K562 (cell line): ENCODE measurements at regions not wholly inside any gene's neighbourhood (a gene's known extent, or its start where the extent isn't known, plus 50 kb on each side); places are given as distances from the start of the nearest gene placed in this dataset.

ENCODE experiments used
- ATAC-seq: fragments of 200-7000 bp; cut with Tn5 transposase; 3 replicates; pipeline ENCODE4 v1.9.1; 2020; ENCODE audit warnings: moderate library complexity
- BruUV-seq: library from RNA; stranded (reverse); fragments of 400-500 nt; replicated peaks from 2 replicates; lab custom pipeline; 2021; lab: Mats Ljungman, UMichigan
- CTCF ChIA-PET: fragments of 300-600 bp; formaldehyde crosslinking; extraction: SDS; loops from one replicate; lab custom pipeline; 2021; ENCODE audit warnings: low intra/inter-chr PET ratio; lab: Yijun Ruan, JAX
- POLR2A ChIA-PET: fragments of 300-600, 350-650 bp; sonication (Branson Sonifier 250); formaldehyde crosslinking; extraction: SDS; loops from one replicate; lab custom pipeline; 2021; ENCODE audit warnings: antibody characterized with exemption, inconsistent platforms; lab: Yijun Ruan, JAX
- DNase-seq, 4 experiments: peaks; one replicate each; pipeline versions ENCODE4 v3.0.0 to v3.0.0-alpha.2; 2011 to 2018; ENCODE audit warnings: low spot score in 3 of 4, mixed read lengths in 3 of 4; ENCODE audit errors: extremely low read depth in 1 of 4
- FAIRE-seq: peaks from 2 replicates; lab custom pipeline; 2011; peaks lifted over from hg19 to GRCh38; lab: Jason Lieb, UNC
- H2AFZ ChIP-seq: 2 replicates; pipeline ENCODE4 v1.6.0; 2011; ENCODE audit warnings: low read depth, low read length, control low read depth, inconsistent platforms
- H3K27ac ChIP-seq: fragments of 200-600 bp; 3 replicates; pipeline ENCODE4 v1.8.0; 2011; ENCODE audit warnings: low read depth, mild to moderate bottlenecking, control low read depth, inconsistent platforms, low read length, moderate library complexity, mixed read lengths; ENCODE audit errors: extremely low read depth
- H3K27me3 ChIP-seq, 2 experiments: fragments of 300-600 bp in 1 of 2; 2 replicates in 1 of 2; 3 replicates in 1 of 2; pipeline versions ENCODE4 v1.6.0 to v1.8.0; 2011; ENCODE audit warnings: inconsistent platforms in 2 of 2, low read length in 2 of 2, mild to moderate bottlenecking in 1 of 2, mixed read lengths in 1 of 2, moderate library complexity in 1 of 2; ENCODE audit not compliant: control insufficient read depth in 2 of 2, insufficient read depth in 2 of 2
- H3K36me3 ChIP-seq: fragments of 300-600 bp; 3 replicates; pipeline ENCODE4 v1.8.0; 2011; ENCODE audit warnings: mild to moderate bottlenecking, low read length, inconsistent platforms; ENCODE audit not compliant: control insufficient read depth, insufficient read depth
- H3K4me1 ChIP-seq, 2 experiments: fragments of 200-600 bp in 1 of 2; replicated peaks in 1 of 2; 2 replicates in 1 of 2; 3 replicates in 1 of 2; pipeline versions ENCODE4 v1.5.1 to v1.8.0; 2011; ENCODE audit warnings: inconsistent platforms in 2 of 2, low read length in 2 of 2, mild to moderate bottlenecking in 1 of 2, mixed read lengths in 1 of 2, moderate library complexity in 1 of 2; ENCODE audit not compliant: control insufficient read depth in 2 of 2, insufficient read depth in 2 of 2
- H3K4me2 ChIP-seq: 2 replicates; pipeline ENCODE4 v1.6.1; 2011; ENCODE audit warnings: low read length, control low read depth, inconsistent platforms, mixed read lengths; ENCODE audit not compliant: insufficient read depth
- H3K4me3 ChIP-seq: fragments of 200-600 bp; sonication (generic), shearing (Covaris generic); 2 replicates; pipeline ENCODE4 v1.5.1; 2016; ENCODE audit warnings: control low read depth, inconsistent platforms
- H3K79me2 ChIP-seq: fragments of 200-600 bp; 3 replicates; pipeline ENCODE4 v1.8.0; 2011; ENCODE audit warnings: low read length, inconsistent platforms; ENCODE audit not compliant: control insufficient read depth, insufficient read depth
- H3K9ac ChIP-seq, 2 experiments: 2 replicates each; pipeline versions ENCODE4 v1.6.0 to v1.6.1; 2011; ENCODE audit warnings: low read depth in 2 of 2, low read length in 2 of 2, control low read depth in 1 of 2, inconsistent platforms in 1 of 2, mild to moderate bottlenecking in 1 of 2, mixed read lengths in 1 of 2; ENCODE audit not compliant: insufficient read depth in 1 of 2
- H3K9me1 ChIP-seq: one replicate; pipeline ENCODE4 v1.6.0; 2011; ENCODE audit warnings: inconsistent platforms, mild to moderate bottlenecking, low read length, moderate library complexity; ENCODE audit not compliant: control insufficient read depth, insufficient read depth
- H3K9me3 ChIP-seq: replicated peaks from 2 replicates; pipeline ENCODE4 v1.5.1; 2011; ENCODE audit warnings: low read depth, low read length, inconsistent platforms; ENCODE audit not compliant: control insufficient read depth, insufficient read depth
- H4K20me1 ChIP-seq: replicated peaks from 2 replicates; pipeline ENCODE4 v1.6.1; 2011; ENCODE audit warnings: low read length, inconsistent platforms, mixed read lengths; ENCODE audit not compliant: control insufficient read depth, insufficient read depth
- MAFF ChIP-seq: IDR thresholded peaks from 2 replicates; pipeline ENCODE4 v1.6.1; 2012; ENCODE audit warnings: low read length, improper control_type of control experiment
- NFXL1 ChIP-seq: fragments of 450-650 bp; formaldehyde crosslinking; IDR thresholded peaks from 2 replicates; pipeline ENCODE4 v1.4.0; 2021; ENCODE audit warnings: mild to moderate bottlenecking
- PCBP2 ChIP-seq: fragments of 200-400 bp; formaldehyde crosslinking; IDR thresholded peaks from 2 replicates; pipeline ENCODE4 v1.6.1; 2018; ENCODE audit warnings: low read length, low read depth, mild to moderate bottlenecking, moderate library complexity; ENCODE audit not compliant: poor library complexity, severe bottlenecking
- POLR3A ChIP-seq: IDR thresholded peaks from 2 replicates; pipeline ENCODE4 v1.6.1; 2011; ENCODE audit warnings: borderline replicate concordance, mild to moderate bottlenecking, moderate library complexity; ENCODE audit not compliant: insufficient read length, insufficient read depth; ENCODE audit errors: extremely low read depth
- RBBP5 ChIP-seq: fragments of 200-600 bp; sonication (generic); IDR thresholded peaks from 2 replicates; pipeline ENCODE4 v1.6.1; 2012; ENCODE audit warnings: borderline replicate concordance, mild to moderate bottlenecking, low read length, control low read depth, inconsistent platforms; ENCODE audit not compliant: insufficient read depth, poor library complexity, severe bottlenecking
- ZNF263 ChIP-seq: sonication (generic); formaldehyde crosslinking; IDR thresholded peaks from 2 replicates; pipeline ENCODE4 v1.8.0; 2022; ENCODE audit warnings: mild to moderate bottlenecking, missing genetic modification reagents, borderline replicate concordance
- WGBS: fragments of 100-300 bp; shearing (Covaris generic); methylation state at CpG from one replicate; pipeline ENCODE4 v1.1.6; 2016; ENCODE audit warnings: low coverage, mixed read lengths; ENCODE audit not compliant: insufficient coverage; ENCODE audit errors: missing lambda C conversion rate; 5-methylcytosine and 5-hydroxymethylcytosine counted together
- in situ Hi-C: fragments of 300-500 bp; cut with MboI; formaldehyde crosslinking; loops from 4 replicates; pipeline ENCODE4 v1.15.0; 2018; ENCODE audit warnings: inconsistent platforms, mixed read lengths
- intact Hi-C: fragments of 100-400 bp; cut with micrococcal nuclease; formaldehyde crosslinking; loops from 2 replicates; pipeline ENCODE4 v1.14.2; 2022
- TF ChIP-seq, protein P1 (sequence below): fragments of 450-650 bp; IDR thresholded peaks from 2 replicates; pipeline ENCODE4 v1.6.1; 2017; ENCODE audit warnings: antibody characterized with exemption, mild to moderate bottlenecking
- TF ChIP-seq, protein P2 (sequence below): fragments of 450-650 bp; IDR thresholded peaks from 2 replicates; pipeline ENCODE4 v1.6.1; 2017; ENCODE audit warnings: mild to moderate bottlenecking, moderate library complexity

DNA sequence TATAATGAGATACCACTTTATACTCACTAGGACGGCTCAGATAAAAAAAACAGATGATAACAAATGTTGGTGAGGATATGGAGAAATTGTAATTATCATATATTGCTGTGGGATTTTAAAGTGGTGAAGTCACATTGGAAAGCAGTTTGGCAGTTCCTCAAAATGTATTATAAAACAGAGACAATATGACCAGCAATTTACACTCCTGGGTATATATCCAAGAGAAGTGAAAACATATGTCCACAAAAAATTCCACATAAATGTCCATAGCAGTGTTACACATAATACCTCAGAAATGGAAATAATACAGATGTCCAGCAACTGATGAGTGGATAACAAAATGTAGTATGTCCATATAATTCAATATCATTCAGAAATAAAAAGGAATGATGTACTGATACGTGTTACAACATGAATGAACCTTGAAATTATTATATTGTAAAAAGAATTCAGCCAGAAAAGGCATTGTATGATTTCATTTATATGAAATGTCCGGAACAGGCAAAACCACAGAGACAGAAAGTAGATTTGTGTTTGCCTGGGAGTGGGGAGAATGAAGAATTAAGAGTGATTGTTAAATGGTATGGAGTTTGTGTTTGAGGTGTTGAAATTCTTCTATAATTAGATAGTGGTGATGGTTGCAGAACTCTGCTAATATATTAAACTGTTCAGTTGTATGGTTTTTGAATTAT, 220.9 kb downstream of the SLC7A11 start (continued):
- TF ChIP-seq, protein P1, sequence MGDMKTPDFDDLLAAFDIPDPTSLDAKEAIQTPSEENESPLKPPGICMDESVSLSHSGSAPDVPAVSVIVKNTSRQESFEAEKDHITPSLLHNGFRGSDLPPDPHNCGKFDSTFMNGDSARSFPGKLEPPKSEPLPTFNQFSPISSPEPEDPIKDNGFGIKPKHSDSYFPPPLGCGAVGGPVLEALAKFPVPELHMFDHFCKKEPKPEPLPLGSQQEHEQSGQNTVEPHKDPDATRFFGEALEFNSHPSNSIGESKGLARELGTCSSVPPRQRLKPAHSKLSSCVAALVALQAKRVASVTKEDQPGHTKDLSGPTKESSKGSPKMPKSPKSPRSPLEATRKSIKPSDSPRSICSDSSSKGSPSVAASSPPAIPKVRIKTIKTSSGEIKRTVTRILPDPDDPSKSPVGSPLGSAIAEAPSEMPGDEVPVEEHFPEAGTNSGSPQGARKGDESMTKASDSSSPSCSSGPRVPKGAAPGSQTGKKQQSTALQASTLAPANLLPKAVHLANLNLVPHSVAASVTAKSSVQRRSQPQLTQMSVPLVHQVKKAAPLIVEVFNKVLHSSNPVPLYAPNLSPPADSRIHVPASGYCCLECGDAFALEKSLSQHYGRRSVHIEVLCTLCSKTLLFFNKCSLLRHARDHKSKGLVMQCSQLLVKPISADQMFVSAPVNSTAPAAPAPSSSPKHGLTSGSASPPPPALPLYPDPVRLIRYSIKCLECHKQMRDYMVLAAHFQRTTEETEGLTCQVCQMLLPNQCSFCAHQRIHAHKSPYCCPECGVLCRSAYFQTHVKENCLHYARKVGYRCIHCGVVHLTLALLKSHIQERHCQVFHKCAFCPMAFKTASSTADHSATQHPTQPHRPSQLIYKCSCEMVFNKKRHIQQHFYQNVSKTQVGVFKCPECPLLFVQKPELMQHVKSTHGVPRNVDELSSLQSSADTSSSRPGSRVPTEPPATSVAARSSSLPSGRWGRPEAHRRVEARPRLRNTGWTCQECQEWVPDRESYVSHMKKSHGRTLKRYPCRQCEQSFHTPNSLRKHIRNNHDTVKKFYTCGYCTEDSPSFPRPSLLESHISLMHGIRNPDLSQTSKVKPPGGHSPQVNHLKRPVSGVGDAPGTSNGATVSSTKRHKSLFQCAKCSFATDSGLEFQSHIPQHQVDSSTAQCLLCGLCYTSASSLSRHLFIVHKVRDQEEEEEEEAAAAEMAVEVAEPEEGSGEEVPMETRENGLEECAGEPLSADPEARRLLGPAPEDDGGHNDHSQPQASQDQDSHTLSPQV, result no peak
- TF ChIP-seq MAFF, result no peak
- no peak for TF ChIP-seq NFXL1 (CRISPR knock-in tag)
- TF ChIP-seq, all 486 proteins: peak for 0

DNA sequence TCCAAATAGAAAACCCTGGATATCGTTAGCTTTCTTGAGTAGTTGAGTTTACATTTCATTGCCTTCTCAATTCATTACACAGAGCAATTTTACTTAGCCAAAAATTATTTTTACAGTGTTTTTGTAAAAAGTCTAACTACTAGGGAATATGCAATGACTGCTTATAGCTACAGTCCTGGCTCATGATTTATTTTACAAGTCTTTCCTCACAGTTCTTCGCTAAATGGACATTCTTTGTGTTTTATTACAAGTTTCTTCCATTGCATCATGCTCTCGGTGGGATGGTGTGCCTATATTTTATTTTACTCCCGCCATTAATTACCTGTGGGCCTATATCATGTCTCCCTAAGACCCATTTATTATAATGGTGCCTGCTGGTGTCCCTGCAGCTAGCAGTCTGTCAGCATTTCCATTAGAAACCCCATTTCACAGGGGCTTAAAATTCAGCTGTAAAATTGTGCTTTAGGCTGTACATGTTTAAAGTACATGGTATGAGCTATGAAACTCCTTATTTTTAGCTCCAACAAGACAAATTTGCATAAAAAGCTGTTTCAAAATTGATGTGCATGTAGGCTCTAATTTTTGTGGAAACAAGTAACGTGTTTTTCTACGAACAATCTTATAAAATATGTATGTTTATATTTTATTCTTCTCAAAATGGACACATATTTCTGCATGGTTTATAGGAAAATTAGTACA, 227.4 kb downstream of the SLC7A11 start:
- CTCF ChIA-PET, result no interaction called here
- Histone ChIP-seq H3K36me3 (no peaks in the 10 kb centered on the region), H3K27me3 (no peaks in the 10 kb centered on the region), H3K9me3 (no peaks in the 10 kb centered on the region), H4K20me1 (no peaks in the 10 kb centered on the region), H2AFZ (no peak overlapping the region), H3K4me1 (no peaks in the 10 kb centered on the region; a peak in 1 of 5 replicates), H3K79me2 (no peaks in the 10 kb centered on the region), H3K9ac (no peak overlapping the region), H3K4me3 (no peak overlapping the region), H3K9me1 (no peaks in the 10 kb centered on the region), H3K27ac (no peak overlapping the region), H3K4me2 (no peak overlapping the region)
- BruUV-seq, result no TSS peak
- WGBS, result 6% methylated on average over 6 of the region's 6 CpGs
- in situ Hi-C loops, result no loop called here
- DNase-seq, result no peak
- POLR2A ChIA-PET, result no interaction called here
- intact Hi-C loops, result no loop called here
- ATAC-seq, result no peak
- TF ChIP-seq, protein P2, sequence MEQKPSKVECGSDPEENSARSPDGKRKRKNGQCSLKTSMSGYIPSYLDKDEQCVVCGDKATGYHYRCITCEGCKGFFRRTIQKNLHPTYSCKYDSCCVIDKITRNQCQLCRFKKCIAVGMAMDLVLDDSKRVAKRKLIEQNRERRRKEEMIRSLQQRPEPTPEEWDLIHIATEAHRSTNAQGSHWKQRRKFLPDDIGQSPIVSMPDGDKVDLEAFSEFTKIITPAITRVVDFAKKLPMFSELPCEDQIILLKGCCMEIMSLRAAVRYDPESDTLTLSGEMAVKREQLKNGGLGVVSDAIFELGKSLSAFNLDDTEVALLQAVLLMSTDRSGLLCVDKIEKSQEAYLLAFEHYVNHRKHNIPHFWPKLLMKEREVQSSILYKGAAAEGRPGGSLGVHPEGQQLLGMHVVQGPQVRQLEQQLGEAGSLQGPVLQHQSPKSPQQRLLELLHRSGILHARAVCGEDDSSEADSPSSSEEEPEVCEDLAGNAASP, result no peak
- TF ChIP-seq POLR3A (no peak), PCBP2 (no peak), RBBP5 (no peak), ZNF263 (CRISPR knock-in tag) (no peak)
- FAIRE-seq, result no peak
